ENCODE measurements at regions not wholly inside any gene's neighbourhood (a gene's known extent, or its start where the extent isn't known, plus 50 kb on each side); places are given as distances from the start of the nearest gene placed in this dataset.

GRCh38 chr22:22396741-22397291, 111.7 kb downstream of the ZNF280B start:
- no peak for DNase-seq

GRCh38 chr22:22397292-22397870, 111.2 kb downstream of the ZNF280B start:
- DNase-seq = no peak

GRCh38 chr22:22397875-22398524, 110.5 kb downstream of the ZNF280B start:
- DNase-seq = no peak

DNA sequence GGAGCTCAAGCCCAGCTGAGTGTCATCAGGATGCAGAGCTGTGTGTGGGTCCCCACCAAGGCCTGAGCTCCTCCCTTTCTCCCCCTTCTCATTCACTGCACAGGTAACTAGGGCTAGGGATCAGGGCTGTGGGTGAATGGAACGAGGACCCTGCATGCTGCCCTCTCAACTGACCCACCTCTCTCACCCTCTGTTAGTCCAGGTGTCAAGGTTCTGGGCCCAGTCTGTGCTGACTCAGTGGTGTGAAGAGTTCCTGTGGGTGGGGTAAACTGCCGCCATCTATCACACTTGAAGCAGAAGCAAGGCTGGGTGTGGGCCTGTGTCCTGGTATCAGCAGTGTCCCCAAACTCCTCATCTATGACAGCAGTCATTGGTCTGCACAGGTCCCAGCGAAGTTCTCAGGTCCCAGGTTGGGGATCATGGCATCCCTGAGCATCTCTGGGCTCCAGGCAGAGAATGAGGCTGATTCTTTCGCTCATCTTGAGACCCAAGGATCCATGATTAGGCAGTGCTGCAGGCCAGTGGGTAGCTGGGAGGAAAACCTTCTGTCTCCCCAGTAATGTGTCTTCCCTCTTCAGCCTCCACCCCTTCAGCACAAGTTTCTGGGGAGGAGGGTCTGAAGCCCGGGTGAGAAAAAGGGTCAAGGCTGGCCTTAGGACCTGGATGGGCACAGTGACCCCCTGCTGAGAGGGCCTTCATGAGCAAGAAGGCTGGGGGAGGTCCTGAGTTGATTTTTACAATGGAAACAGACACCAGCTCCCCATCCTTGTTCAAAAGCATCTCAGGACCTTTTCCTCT, 109.8 kb downstream of the ZNF280B start:
- no peak for DNase-seq

DNA sequence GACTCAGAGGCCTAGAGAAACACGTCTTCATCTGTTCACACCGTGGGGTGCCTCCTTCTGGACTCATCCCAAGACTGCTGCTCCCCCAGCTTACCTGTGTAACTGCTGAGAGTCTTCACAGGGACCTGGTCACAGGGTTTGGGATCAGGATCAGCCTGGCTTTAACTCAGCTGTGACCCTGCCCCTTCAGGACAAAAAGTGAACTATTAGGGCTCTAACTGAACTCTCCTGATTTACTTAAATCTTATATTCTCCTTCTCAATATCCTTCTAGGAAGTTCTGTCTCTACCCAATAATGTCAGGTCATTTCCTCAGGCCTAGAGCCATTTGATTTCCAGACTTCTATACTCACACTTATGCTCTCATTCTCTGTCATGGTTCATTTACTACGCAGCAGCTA, 108.4 kb downstream of the ZNF280B start:
- no peak for DNase-seq

DNA sequence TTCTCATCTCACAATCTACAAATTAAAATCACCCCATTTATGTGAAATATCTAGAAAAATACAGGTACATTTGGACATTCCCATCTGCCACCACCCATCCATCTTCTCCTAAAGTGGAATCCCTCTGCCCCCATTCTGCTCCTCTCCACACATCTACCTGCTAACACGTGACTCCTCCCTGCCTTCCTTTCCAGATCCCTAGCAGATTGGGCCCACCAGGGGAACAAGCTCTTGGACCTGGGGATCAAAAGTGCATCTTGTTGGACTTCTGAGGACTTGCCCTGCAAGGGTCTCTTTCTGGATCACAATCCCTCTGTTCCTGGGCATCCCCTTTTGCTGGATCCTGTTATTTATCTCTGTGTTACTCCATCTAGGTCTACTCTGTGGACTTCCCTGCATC, 107.6 kb downstream of the ZNF280B start:
- DNase-seq = no peak

- DNase-seq = no peak
Observed at GRCh38 chr22:22401381-22401780, 107.2 kb downstream of the ZNF280B start.

GRCh38 chr22:22403306-22403705, 105.2 kb downstream of the ZNF280B start:
- DNase-seq = no peak

DNA sequence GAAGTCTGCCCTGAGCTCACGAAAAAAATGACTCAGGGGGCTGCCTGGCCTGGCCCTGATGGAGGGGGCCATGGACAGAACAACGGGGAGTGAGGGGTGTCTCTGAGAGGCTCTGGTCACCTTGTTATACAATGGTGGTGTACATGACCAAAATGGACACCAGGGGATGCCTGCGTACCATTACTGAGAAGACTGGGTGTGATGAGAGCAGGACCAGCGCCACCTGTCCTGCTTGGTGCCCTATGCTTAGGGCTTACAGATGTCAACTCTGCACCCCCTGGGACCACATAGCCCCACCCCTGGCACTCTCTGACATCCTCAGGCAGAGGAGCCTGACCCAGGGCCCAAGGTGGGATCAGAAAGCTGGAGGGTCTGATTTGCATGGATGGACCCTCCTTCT, 104.8 kb downstream of the ZNF280B start:
- no peak for DNase-seq

DNA sequence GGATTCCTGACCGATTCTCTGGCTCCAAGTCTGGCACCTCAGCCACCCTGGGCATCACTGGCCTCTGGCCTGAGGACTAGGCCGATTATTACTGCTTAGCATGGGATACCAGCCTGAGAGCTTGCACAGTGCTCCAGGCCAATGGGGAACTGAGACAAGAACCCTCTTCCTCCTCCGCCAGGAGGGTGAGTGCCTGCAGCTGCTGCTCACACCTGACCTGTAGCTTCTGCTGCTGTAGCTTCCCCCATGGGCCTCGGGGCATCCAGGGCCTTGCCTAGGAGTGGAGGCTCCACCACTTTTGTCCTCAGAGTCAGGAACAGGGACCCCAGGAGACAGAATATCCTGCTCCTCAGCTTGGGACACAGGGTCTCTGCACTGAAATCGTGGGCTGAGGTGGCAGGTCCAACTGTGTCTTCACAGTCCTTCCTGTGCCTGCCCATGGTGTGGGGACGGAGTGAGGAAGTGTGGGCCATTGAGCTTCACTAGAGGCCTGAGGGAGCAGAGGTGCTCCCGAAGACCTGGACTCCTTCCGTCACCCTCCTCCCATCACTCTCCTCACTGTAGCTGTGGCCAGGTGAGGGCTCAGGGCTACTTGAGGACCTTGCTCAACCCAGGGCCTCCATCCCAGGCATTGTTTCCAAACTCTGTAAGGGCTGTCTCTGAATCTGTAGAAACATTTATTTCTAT, 103.8 kb downstream of the ZNF280B start:
- DNase-seq = no peak

DNA sequence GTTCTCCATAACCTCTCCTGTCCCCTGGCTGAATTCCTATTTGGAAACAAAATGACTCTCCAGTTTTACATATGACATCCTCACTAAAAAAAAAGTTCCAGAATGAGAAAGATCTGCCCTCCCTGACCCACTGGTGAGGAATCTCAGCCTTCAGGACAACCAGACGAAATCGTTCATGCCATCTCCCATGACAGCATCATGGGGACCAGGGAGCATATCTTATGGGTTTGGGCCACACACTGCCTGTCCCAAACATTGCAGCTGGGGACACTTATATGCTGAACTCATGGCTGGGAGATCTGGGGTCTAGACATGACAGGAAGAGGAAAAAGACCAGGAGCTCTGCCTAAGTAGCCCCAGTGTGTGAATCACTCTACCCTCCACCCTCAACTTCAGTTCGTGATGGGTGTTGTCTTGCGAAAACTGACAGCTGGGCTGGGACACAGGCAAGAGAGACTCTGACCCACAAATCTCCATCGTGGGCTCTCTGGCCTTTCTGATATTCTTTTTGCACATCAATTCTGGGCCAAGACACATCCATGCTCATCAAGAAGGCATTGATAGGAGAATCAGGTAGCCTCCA, 102.0 kb downstream of the ZNF280B start:
- DNase-seq = no peak

GRCh38 chr22:22407061-22407460, 101.5 kb downstream of the ZNF280B start:
- DNase-seq = no peak

DNA sequence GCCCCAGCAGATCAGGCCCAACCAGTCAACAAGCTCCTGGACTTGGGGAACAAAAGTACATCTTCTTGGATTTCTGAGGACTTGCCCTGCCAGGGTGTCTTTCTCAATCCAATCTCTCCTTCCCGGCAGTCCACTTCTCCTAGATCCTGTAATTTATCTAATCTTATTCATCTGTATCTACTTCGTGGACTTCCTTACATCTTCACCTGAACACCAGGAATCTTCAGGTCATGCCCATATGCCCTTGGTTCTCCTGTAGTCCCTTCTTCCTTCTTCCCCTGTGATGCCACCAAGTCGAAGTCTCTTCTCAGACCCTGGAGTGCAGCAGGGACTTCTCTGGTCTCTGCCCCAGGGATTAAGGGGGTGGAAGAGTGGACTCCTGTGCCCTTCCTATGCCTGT, 100.3 kb downstream of the ZNF280B start:
- no peak for DNase-seq

GRCh38 chr22:22408731-22409696, 99.5 kb downstream of the ZNF280B start:
- peak; percentile 3 for DNase-seq

- peak; percentile 3 for DNase-seq
Observed at GRCh38 chr22:22410121-22410520, 98.4 kb downstream of the ZNF280B start.

DNA sequence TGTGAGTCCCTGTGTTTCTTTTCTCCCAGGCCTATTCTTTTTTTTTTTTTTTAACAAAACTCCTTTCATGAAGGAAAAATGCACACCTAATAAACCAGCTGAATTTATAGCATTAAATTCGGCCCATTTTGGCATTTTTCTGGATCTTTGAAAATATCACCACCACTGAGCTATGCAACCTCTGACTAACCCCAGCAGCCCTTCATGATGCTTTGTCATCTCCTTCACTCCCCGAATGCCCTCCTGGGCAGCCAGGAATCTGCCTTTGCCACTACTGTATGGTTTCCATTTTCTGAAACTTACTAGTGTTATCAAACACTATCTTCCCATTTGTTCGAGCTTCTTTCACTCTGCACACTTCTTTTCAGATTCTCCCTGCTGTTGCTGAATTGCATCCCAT, 97.9 kb downstream of the ZNF280B start:
- no peak for DNase-seq

- no peak for DNase-seq
Observed at GRCh38 chr22:22414266-22414665, 94.3 kb downstream of the ZNF280B start.

GRCh38 chr22:22417495-22418162, 90.9 kb downstream of the ZNF280B start:
- no peak for DNase-seq

DNA sequence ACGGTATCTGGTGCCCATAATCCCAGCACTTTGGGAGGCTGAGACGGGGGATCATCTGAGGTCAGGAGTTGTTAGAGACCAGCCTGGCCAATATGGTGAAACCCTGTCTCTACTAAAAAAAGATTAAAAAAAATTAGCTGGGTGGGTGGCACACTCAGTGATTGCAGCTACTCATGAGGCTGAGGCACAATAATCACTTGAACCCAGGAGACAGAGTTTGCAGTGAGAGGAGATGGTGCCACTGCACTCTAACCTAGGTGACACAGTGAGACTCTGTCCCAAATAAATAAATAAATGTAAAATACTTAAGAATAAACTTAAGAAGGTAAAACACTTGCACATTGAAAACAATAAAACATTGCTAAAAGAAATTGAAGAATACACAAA, 90.4 kb downstream of the ZNF280B start:
- no peak for DNase-seq

- no peak for DNase-seq
Observed at GRCh38 chr22:22418957-22419356, 89.6 kb downstream of the ZNF280B start.

GRCh38 chr22:22420580-22420979, 88.0 kb downstream of the ZNF280B start:
- no peak for DNase-seq
